DMS53 treated with DMSO at 0.1 percent for 48 hours (cell line): ENCODE measurements at regions not wholly inside any gene's neighbourhood (a gene's known extent, or its start where the extent isn't known, plus 50 kb on each side); places are given as distances from the start of the nearest gene placed in this dataset.
A peak's percentile ranks its signal among the peaks of the same experiment; 100 is the strongest.

Experiments used
- DNase-seq: peaks from one replicate; lab custom pipeline; 2025; ENCODE audit not compliant: unreplicated experiment; lab: John Stamatoyannopoulos, UW

DNA sequence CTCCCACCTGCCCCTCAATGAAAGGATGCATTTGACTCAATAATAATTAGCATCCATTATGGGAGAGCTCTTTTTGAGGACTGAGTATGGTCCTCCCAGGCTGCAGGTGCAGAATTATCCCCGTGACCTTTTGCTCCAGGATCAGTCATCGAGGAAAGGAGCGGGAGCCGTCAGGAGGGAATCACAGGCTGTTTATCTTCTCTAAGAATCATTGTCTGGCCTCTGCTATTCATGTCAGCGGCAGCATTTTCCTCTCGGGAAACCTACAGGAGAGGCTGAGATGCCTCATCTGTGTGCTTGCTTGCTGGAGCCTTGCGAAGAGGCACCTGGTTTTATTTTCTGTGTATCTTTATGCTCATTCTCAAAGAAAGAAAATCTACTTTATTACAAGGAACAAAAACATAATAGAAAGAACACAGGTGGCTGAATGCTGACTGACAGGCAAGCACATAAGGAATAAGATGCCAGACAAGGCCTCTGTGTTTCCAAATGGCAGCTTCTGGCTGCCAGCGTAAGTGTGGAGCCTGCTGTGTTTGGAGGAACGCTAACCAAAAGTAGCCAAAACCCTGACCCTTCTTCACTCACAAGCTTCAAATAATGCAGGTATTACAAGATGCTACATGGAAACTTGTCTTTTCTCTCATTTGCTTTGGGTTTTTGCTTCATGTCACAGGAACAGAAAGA is 539.1 kb upstream of the MARCKS start:
- no peak for DNase-seq

DNA sequence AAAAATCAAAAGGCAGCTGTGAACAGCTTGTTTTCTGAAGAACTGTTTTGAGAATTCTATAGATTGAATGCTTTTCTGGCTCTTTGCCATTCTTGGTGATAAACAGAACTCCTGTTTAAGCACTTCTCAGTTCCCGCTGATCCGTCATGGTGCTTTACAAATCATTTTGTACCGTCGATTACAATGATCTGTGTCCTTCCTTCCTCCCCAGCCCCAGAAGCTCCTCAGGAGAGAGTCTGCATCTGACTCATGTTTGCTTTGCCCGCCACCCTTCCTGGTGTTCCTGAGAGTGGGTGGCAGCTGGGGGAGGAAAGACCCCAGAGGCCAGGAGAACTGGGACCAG is 538.6 kb upstream of the MARCKS start:
- DNase-seq, result no peak

DNA sequence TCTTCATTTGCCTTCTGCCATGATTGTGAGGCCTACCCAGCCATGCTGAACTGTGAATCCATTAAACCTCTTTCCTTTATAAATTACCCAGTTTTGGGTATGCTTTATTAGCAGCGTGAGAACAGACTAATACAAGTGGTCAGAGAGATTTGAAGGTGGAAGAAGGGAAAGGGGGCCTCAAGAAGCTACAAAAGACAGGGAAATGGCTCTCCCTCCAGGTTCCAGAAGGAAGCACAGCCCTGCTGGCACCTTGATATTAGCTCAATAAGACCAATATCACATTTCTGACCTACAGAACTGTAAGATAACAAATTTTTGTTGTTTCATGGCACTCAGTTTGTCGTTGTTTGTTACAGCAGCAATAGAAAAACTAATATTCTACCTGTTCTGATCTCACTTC is 536.5 kb upstream of the MARCKS start:
- DNase-seq, result no peak

DNA sequence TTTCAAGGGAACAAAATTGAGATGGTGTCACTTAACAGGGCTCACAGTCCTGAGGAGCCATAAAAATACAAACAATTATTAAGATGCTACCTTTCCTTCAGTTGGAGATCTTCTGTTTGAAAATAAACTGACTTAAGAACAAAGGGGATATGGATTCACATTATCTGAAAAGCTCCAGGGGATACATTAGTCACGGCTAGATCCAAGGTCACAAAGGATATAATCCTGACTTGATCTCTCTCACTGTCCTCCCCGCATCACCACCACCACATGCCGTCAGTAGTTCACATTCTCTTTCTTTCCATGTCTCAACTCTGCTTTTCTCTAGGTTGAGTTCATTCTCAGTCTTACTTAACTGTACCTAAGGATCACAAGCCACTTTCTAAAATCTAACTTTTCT is 530.4 kb upstream of the MARCKS start:
- DNase-seq, result no peak

DNA sequence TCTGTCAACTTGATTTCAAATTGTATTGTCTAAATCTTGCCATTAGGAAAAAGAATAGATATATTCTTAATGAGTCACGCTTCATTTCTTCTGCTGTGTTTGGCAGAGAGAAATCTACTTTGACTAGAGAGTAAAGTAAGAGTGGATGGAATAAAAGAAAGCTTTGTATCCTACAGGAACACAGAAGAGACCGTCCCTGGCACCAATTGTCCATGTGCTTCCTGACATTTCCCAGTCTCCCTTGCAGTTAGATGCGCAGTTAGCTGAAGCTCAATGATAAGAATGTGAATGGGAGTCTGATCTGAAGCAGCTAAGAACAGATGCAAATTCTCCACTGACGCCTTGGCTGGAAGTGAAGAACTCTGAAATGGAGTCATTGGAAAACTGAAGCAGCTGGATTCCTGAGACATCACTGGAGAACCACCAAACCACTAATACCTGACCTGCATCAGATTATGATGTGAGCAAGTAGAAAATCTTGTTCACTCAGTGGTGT is 528.2 kb upstream of the MARCKS start:
- no peak for DNase-seq

DNA sequence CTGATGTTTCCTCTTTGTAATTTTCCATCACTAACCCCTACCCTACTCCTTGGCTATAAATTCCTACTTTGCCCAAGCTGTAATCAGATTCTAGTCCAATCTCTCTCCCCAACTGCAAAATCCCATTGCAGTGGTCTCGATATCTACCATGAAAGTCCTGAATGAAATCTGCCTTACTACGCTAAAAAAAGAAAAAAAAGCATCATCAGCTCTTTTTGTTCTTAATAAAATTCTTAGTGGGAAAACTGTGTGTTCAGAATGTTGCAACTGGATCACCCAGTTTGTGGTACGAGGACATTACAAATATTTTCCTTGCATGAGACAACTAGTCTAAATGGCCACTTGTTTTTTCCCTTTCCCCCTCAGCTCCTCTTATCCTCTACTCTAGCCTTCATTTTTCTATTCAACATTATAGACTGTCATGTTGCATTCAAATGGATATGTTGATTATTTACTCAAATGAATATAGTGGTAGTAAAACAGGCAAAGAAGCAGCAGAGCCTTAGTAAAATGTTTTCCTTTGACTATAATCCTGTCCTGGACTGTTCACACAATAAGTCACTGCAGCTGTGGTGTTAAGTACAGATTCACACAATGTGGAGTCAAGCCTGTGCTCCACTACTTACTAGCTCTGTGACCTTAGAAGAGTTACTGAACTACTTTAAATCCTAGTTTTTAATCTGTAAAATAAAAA is 527.1 kb upstream of the MARCKS start:
- no peak for DNase-seq

DNA sequence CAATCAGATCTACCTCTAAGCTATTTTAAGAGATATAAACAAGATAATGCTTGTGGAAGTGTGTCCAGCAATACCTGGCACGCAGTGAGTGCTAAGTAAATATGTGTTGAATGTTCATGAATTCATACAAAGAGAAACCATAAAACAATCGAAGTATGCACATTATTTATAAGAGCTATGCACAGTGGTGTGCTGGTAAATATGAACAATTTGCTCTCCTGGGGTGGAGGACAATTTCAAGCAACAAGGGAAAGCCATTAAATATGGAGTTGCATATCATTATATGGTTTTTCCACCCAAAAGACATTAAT is 526.6 kb upstream of the MARCKS start:
- peak; percentile 31 for DNase-seq

DNA sequence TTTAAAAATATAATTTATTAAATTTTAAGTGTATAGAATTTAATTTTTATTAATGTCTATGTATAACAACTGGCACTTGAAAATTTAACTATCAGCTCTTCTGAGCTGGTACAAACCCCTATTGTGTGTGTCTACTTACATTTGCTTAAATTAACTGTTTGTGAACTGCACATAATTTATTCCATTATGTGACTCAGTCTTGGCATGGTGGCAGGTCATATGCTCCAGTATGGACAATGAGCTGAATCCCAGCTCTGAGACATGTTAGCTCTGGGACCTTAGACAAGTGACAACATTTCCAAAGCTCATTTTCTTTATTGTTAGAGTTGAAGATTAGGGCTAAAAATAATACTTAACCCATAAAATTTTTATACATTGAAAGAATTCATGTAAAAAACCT is 526.1 kb upstream of the MARCKS start:
- DNase-seq, result no peak

DNA sequence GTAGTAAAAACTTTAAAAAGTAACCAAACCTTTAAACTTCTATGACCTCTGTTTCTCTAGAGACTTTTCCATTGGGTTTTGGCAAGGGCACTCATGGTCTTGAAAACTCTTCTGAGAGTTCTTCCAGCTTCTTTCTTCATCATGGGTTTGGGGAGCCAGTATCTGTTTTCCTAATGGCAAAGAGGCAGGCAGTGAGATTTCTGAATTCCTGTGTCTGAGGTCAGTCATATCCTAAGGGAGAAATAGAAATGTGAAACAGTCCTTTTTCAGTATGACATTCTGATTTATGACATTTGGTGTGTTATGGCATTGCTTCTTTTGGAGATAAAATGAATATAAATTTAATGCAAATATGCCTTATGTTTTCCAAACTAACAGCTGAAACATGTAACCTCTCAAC is 518.5 kb upstream of the MARCKS start:
- DNase-seq, result no peak

DNA sequence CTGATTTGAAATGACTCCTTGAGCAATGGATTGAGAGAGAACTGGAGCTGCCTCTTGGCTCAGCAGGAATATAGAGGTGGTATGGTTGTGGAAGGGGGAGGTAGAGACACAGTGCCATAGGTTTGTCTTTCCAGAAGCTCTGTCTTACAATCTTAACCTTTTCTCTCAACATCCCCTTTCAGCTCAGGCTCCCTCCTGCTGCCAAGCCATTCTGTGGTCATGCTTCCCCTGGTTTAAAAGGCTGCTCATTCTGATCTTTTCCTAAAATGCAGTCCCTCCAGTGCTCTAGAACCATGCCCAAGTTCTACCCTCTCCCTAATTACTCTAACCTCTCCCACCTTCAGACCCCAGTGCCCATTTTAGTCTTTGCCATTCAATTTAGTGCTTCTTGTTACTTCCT is 517.9 kb upstream of the MARCKS start:
- DNase-seq, result no peak

DNA sequence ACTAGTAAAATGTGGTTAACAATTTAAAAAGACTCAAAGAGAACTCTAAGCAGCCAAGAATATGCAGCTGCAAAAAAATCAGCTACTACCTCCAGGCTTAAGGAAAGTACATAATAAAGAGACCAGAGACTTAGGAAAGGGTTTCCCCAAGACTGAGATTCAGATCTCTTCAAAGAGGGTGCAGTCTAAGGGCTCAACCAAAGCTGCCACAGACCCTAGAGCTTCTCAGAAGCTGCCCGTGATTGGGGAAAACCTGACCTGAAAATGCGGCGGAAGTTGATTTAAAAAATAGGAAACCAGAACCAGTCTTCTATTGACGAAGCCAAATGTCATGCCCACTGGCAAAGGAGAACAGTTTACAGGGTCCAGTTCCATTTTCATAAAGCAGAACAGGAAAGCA is 516.8 kb upstream of the MARCKS start:
- no peak for DNase-seq

DNA sequence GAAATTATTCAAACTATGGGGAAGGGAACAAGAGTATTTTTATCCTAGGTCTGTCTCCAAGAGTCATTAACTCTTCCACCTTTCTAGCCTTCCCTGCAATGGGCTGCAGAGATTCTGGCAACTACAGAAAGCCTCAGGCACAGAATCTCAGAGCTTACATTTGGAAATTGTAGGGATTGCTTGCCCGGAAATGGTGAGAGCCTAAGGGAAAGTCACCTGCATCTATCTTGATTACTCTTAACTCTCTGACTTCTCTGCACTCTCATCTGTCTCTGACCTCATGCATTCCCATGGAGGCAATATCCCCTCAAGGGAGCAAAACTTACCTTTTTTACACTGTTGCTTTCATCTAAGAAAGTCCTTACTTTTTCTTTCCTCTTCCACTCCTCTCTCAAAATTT is 513.2 kb upstream of the MARCKS start:
- no peak for DNase-seq

DNA sequence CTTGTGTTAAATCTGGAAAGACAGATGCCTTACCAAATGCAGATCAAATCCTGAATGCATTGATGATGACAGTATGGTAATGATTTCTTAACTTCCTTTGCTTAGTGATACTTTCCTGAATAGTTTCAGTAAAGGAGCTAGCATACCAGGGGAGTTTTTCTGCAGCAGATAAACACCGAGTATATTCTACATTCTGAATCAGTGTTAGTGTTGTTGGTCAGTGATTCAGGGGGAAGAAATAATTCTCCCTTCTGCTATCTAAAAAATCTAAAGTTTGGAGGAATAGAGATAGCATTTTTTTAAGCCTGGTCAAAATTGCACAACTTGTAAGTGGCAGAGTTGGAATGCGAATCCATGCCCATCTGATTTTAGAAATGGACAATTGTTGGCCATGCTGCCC is 512.2 kb upstream of the MARCKS start:
- no peak for DNase-seq

DNA sequence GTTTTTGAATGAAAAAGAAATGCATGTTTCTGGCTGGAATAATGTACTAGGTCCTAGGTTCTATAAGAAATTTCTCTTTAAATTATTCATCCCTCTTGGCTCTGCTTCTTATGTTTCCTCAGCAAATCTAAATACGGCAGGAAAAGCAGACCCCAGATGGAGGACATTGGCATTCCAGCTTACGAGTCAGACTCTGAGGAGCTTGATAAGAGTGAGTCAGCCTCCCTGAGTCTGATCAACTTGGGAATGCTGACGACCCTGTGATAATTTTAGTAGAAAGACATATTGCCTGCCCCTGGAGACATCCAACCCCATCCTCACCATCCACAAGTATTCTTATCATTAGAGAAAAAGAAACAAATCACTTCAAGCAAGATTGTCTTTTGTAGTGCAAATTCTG is 509.7 kb upstream of the MARCKS start:
- DNase-seq, result no peak

DNA sequence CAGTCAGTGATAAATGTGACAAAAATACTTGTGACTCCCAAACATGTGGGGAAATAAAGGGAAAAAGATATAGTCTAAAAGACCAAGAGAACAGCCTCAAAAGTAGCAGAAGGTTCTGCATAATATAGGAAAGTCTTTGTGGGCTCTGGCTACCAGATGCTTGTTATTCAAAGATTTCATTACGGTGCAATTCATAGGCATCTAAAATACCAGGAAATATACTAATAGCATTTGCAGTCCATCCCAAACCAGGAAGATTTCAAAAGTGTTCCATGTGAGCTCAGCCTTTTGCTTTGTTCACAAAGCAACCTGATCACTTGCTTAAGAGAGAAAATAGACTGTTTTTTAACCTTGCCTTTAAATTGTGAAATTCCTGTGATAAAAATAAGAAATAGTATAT is 506.7 kb upstream of the MARCKS start:
- DNase-seq, result no peak

DNA sequence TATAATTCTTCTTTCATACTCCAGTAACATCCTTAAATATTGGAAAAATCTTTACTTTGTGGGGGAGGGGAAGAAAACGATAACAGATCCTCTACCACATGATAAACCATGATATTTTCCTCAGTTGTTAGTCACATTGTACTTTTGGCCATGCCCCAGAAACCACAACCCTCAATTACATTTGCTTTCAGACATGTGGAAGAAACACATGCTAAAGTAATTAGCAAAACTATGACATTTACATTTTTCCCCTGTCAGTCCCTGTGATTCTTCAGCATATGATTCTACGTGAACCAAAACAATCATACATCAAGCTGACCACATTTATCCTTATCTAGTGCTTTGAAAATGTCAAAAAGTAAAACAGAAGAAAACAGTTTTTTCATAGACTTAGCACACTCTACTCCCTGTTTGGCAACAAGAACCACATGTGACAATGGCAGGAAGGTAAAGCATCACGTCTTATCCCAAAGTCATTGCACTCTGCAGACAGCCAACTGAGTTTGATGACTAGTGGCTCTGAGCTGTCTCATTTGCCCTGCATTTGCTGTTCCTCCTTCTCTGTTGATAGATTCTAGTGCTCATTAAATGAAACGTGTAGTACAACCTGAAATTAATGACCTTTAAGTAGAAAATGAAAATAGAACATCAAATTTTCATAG is 505.8 kb upstream of the MARCKS start:
- DNase-seq, result no peak

DNA sequence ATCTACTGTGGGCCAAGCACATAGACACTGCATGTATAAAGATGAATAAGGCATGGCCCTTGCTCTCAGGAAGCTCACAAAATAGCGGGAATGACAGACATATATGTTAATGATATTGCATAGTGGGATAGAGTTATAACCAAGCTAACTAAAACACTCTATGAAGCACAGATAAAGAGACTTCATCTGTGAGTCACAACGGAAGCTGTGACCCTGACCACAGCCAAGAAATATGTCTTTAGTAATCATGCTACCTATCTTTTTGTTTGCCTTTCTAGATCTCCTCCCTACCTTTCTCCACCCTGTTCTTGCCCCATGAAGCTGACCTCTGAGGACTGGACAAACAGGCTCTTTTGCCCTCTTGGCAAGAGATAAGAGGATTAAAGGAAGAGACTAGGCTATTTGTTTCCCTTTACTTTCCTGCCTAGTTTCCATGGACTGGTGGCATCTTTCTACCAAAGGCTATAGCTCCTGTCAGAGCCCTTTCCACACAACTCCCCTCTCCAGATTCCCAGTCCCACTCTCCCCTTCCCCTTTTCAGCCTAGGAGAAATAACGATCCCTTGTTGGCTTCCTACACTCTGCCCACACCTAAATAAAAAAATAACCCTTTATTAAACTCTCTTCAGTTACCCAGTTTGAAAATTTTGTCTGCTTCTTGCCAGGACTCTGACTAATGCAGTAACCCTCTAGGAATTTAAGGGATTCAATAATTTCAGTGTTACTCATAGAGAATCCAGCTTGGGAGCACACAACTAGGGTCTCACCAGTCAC is 504.9 kb upstream of the MARCKS start:
- peak; percentile 42 for DNase-seq

DNA sequence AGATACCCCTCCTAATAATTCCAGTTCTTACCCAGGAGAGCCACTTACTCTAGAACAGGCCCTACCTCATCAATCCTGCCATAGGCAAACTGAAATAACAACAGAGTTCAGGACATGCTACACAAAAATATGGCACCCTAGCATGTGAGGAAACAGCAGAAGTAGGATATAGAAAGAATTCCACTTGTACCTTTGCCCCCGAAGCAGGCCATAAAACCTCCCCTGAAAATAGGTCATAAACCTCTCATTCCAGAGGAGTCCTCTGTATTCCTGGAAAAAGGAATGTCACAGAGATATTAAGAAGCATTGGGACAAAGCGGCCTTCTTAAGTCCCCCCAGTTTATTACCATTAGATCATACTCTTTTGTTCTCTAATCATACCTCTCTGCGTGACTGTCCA is 504.3 kb upstream of the MARCKS start:
- DNase-seq, result no peak

DNA sequence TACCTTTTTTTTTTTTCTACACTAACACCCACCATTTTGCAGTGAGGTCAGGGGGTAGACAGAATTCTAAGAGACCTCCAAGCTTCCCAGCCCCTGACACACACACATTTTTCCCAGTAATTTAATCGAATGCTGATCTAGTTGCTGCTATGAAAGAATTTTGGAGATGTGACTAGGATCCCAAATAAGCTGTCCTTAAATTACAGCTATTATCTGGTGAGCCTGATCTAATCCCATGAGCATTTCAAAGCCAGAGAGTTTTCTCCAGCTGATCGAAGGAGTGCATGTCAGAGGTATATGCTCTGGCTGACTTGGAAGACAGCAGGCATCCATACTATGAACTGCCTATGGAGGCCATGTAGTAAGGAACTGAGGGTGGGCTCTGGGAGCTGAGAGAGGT is 503.8 kb upstream of the MARCKS start:
- DNase-seq, result no peak

DNA sequence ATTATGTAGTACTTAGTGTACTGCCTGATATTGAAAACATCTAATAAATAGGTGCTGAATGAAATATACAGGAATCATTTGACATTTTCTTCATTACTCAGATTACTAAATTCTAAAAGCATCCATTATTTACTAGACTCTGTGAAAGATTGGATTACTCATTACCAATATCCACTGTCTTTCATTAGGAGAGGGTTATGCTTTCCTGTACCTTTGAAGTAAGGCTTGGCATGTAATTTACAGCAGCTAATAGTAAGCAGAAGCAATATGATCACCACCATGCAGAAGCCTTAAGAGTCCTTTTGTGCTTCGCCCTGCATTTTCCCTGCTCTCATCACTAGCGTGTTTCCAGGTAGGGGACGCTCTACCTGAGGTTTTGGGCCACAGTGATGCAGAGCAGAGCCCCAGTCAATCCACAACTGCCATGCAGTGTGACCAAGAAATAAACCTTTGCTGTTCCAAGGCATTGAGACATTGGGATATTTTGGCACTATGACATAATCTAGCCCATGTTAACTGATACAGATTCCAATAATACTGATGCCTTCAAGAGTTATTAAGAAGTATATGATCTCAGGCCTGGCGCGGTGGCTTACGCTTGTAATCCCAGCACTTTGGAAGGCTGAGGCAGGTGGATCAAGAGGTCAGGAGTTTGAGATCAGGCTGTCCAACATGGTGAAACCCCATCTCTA is 502.8 kb upstream of the MARCKS start:
- DNase-seq, result no peak

DNA sequence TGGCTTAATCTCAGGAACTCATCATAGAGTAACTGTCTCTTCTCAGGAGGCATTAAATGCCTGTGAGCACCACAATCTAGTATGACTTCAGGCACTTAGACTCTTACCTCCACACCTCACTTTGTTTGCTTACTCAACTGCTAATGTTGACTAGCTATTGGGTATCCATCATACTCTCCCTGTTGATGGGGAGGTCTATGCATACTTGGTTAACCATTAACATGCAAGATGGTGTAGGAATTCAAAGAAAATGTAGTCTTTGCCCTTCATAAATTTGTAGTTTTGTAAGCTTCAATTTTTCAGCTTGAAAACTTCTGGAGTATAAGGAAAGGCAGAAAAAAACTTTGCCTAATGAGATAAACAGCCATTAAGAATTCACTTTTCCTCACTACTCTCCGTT is 501.0 kb upstream of the MARCKS start:
- DNase-seq, result peak; percentile 82
